Right lung (tissue), 2 donors: ENCODE measurements at regions not wholly inside any gene's neighbourhood (a gene's known extent, or its start where the extent isn't known, plus 50 kb on each side); places are given as distances from the start of the nearest gene placed in this dataset.
"Not testable (repeated sequence)": the region's sequence is repeated elsewhere in the genome, so short reads cannot be mapped to it uniquely, and the experiment has no call there.

Experiments
- DNase-seq, 2 donors: peaks; one replicate each; pipeline ENCODE4 v3.0.0-alpha.2; 2013

GRCh38 chr5:18334949-18335348 lies 700.7 kb downstream of the TAF11L14 start:
- DNase-seq: no peak

- no peak for DNase-seq
Measured at GRCh38 chr5:18354828-18355227, 720.6 kb downstream of the TAF11L14 start.

DNA sequence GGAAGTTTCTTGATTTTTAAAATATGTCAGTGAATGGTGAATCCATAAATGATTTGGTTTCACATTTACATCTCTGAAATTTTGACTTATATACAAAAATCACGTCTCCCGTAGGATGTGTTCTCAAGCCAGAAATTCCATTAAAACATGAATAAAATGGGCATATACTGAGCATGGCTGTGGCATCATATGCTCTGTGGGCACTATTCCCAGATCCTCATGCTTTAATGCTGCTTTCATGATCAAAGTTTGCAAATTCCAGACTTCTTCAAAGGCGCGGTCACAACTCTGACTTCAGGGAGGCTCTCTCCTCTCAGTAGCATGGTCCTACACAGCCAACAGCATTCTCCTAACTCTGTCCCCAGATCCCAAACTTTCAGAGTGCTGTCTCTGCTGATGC lies 723.2 kb downstream of the TAF11L14 start:
- no peak for DNase-seq

- DNase-seq: no peak
Measured at GRCh38 chr5:18366234-18366633, 732.0 kb downstream of the TAF11L14 start.

- no peak for DNase-seq
Measured at GRCh38 chr5:18370531-18370930, 736.3 kb downstream of the TAF11L14 start.

GRCh38 chr5:18375641-18376040 lies 741.4 kb downstream of the TAF11L14 start:
- peak; percentile 42 to 47 for DNase-seq

- DNase-seq: no peak
Measured at GRCh38 chr5:18378066-18378465, 743.8 kb downstream of the TAF11L14 start.

- no peak for DNase-seq
Measured at GRCh38 chr5:18379189-18379588, 744.9 kb downstream of the TAF11L14 start.

DNA sequence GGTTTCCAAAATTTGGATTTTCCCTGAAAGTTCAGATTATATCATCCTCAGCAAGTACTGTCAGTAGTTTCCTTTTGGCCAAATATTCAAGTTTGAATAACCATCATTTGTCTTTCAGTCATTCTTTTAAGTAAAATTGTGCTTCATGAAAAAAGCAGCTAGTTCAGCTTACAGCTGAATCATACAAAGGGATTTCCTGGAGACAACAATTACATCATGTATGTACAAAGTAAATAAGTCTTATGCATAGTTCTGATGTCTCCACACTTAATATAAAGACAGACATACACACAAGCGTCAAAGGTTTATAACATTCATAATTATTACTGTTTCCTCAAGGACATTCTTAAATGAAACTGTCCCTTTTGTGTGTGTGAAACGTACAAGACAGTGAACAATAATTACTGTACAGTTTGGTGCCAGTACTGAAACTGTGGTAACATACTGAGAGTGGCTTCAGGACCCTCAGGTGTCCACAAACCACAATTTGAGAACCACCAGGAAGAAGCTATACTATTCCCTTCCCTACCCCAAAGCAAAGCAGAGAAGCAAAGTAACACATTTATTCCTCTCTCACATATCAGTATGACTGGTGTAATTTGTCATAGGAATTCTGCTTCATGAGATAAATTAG lies 746.6 kb downstream of the TAF11L14 start:
- no peak for DNase-seq

GRCh38 chr5:18393565-18394442 lies 759.5 kb downstream of the TAF11L14 start:
- peak; percentile 51 to 68 for DNase-seq

DNA sequence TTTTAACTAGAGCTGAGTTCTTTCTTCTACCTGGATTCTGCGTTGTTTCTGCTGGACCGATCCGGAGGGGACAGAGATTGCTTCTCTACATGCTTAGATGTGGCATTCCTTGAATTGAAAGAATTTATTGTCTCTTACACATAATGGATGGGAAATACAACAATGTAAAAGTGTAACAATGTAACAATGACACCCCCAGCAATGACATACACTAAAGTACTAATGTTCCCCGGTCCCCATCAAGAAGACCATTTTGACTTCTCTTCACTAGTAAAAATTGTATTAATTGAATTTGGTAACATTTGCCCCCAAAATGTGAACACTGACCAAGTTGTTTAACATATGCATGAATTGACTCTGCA lies 760.2 kb downstream of the TAF11L14 start:
- no peak for DNase-seq

GRCh38 chr5:18395126-18396110 lies 761.2 kb downstream of the TAF11L14 start:
- no peak for DNase-seq

DNA sequence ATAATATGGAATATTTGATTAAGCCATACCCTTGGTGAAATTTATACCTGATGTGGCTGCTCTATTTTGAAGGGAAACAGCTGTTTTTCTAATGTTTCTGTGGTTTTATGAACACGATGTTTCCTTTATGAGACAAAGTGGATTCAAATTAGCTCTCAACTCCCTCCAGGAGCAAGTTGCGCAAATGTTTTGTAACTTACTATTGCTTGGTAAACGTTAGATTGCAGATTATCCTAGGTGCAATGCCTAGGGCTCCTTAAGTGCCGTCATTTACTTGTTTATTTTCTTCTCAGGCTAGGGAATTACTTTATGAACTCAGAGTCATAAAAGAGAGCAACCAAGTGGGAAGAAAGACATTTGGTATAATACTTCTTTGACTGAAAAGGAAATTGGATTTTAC lies 763.1 kb downstream of the TAF11L14 start:
- no peak for DNase-seq

- peak; percentile 43 to 46 for DNase-seq
Measured at GRCh38 chr5:18397891-18398290, 763.6 kb downstream of the TAF11L14 start.

- not testable (repeated sequence) for DNase-seq
Measured at GRCh38 chr5:18399461-18400327, 765.4 kb downstream of the TAF11L14 start.

- no peak for DNase-seq
Measured at GRCh38 chr5:18403141-18403540, 768.9 kb downstream of the TAF11L14 start.

DNA sequence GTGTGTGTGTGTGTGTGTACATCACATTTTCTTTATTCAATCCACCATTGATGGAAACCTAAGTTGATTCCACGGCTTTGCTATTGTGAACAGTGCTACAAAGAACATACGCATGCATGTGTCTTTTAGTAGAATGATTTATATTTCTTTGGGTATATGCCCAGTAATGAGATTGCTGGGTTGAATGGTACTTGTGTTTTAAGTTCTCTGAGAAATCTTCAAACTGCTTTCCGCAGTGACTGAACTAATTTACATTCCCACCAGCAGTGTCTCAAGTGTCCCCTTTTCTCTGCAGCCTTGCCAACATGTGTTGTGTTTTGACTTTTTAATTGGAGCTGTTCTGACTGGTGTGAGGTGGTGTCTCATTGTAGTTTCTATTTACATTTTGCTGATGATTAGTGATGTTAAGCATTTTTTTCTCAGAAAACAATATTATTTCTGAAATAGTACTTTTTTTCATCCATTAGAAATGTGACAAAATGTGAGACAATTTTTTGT lies 769.7 kb downstream of the TAF11L14 start:
- no peak for DNase-seq

DNA sequence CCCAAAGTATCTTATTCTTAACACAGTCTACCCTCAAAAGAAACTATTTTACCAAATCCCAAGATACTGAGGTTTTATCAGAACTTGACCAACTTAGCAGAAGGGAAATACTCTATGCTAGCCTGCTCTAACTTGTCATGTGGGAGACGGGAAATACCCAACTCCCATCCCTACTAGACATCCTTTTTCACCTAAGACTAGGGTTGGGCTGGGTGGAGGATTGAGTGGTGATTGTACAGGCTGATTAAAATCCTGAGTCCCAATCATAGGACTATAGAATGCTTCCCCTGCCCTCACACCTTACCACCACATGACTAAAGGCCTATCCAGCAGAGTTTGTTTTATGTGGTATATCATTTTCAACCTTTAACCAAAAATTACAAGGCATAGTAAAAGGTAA lies 786.5 kb downstream of the TAF11L14 start:
- no peak for DNase-seq

- no peak for DNase-seq
Measured at GRCh38 chr5:18433336-18433735, 799.1 kb downstream of the TAF11L14 start.

DNA sequence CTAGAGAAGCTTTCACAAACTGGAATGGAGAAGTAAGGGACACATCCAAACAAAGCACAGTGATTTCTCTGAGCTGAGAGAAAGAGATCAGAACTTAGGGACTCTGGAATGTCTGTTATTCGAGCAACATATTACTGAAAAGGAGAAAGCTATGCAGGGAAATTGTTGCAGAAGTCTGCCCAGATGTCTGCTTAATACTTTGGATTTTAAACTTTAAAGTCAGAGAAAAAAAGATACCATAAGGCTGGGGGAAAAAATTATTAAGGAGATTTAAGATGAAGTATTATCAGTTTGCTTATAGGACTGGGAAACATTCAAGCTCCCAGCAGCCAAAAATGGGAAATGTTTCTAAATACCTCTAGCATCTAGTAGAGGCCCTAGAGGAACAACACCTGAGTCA lies 803.9 kb downstream of the TAF11L14 start:
- DNase-seq: no peak

DNA sequence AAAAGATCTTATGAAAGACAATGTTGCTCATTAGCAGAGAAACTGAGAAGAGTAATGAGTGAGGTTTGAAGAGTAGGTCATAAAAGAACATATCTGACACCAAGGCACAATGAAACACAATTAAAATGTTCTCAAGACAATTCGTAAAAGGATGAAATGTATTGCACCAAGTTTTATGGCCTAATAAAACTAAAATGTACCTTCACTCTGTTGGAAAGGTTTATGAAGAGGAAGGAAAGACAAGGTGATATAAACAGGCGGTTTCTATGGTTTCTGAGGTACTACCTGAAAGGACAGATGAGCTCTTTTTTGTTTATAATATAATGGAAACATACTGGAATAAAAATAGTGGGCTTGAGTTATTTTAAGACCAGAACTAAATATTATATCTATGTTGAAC lies 821.3 kb downstream of the TAF11L14 start:
- no peak for DNase-seq
